ENCODE measurements at regions not wholly inside any gene's neighbourhood (a gene's known extent, or its start where the extent isn't known, plus 50 kb on each side); places are given as distances from the start of the nearest gene placed in this dataset.

- TF ChIP-seq, protein P1, sequence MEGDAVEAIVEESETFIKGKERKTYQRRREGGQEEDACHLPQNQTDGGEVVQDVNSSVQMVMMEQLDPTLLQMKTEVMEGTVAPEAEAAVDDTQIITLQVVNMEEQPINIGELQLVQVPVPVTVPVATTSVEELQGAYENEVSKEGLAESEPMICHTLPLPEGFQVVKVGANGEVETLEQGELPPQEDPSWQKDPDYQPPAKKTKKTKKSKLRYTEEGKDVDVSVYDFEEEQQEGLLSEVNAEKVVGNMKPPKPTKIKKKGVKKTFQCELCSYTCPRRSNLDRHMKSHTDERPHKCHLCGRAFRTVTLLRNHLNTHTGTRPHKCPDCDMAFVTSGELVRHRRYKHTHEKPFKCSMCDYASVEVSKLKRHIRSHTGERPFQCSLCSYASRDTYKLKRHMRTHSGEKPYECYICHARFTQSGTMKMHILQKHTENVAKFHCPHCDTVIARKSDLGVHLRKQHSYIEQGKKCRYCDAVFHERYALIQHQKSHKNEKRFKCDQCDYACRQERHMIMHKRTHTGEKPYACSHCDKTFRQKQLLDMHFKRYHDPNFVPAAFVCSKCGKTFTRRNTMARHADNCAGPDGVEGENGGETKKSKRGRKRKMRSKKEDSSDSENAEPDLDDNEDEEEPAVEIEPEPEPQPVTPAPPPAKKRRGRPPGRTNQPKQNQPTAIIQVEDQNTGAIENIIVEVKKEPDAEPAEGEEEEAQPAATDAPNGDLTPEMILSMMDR (IDR thresholded peaks at IDR 0.05): no peak
- TF ChIP-seq POLR2A (IDR thresholded peaks at IDR 0.05): no peak
Observed at GRCh38 chr6:43883847-43884651, 114.0 kb downstream of the VEGFA start.
